ENCODE measurements at regions not wholly inside any gene's neighbourhood (a gene's known extent, or its start where the extent isn't known, plus 50 kb on each side); places are given as distances from the start of the nearest gene placed in this dataset.

DNA sequence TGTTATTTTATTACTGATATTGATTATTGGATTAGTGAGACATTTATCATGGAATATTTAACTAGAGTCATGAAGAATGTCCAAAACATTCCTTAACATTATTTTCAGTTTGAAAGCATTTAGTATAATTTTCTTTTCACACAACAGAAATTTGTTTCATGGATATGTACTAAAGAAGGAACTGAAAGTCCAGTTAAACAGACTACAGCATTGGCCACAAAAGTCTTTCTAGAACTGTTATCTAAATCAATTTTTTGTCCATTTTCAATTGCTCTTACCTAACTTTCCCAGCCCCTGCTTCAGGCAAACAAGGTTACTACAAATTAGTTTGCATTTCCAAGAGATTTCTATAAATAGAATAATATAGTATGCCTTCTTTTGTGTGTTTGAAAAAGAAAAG is 1018.0 kb upstream of the PCDH20 start (continued):
- TF ChIP-seq, protein P1, sequence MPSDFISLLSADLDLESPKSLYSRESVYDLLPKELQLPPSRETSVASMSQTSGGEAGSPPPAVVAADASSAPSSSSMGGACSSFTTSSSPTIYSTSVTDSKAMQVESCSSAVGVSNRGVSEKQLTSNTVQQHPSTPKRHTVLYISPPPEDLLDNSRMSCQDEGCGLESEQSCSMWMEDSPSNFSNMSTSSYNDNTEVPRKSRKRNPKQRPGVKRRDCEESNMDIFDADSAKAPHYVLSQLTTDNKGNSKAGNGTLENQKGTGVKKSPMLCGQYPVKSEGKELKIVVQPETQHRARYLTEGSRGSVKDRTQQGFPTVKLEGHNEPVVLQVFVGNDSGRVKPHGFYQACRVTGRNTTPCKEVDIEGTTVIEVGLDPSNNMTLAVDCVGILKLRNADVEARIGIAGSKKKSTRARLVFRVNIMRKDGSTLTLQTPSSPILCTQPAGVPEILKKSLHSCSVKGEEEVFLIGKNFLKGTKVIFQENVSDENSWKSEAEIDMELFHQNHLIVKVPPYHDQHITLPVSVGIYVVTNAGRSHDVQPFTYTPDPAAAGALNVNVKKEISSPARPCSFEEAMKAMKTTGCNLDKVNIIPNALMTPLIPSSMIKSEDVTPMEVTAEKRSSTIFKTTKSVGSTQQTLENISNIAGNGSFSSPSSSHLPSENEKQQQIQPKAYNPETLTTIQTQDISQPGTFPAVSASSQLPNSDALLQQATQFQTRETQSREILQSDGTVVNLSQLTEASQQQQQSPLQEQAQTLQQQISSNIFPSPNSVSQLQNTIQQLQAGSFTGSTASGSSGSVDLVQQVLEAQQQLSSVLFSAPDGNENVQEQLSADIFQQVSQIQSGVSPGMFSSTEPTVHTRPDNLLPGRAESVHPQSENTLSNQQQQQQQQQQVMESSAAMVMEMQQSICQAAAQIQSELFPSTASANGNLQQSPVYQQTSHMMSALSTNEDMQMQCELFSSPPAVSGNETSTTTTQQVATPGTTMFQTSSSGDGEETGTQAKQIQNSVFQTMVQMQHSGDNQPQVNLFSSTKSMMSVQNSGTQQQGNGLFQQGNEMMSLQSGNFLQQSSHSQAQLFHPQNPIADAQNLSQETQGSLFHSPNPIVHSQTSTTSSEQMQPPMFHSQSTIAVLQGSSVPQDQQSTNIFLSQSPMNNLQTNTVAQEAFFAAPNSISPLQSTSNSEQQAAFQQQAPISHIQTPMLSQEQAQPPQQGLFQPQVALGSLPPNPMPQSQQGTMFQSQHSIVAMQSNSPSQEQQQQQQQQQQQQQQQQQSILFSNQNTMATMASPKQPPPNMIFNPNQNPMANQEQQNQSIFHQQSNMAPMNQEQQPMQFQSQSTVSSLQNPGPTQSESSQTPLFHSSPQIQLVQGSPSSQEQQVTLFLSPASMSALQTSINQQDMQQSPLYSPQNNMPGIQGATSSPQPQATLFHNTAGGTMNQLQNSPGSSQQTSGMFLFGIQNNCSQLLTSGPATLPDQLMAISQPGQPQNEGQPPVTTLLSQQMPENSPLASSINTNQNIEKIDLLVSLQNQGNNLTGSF (CRISPR knock-in tag; IDR thresholded peaks at IDR 0.05), result no peak
- TF ChIP-seq TCF7 (IDR thresholded peaks at IDR 0.05; ENCODE audit: low read depth), result no peak
- no peak for TF ChIP-seq ZNF543 (CRISPR knock-in tag; IDR thresholded peaks at IDR 0.05)

DNA sequence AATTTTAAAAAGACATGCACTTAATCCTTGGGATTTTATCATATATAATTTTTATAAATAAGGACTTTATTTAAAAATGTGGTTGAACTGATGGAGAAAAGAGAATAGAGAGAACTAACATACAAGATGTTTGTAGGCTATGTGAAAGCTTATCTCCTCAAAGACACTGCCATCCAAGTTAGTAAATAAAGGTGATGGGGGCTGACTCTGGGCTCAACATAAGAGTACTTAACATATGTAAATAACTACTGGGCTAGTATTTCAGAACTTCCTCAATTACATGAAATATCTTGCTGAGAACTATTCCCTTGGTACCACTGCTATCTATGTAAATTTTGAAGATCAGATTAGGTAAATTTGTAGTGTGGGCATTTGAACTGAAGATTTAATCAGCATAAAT is 1017.3 kb upstream of the PCDH20 start:
- Histone ChIP-seq H3K4me3 (replicated peaks in 1 of 3; ENCODE audit: insufficient read depth in 1 of 3, low read depth in 2 of 3, low read length in 3 of 3) (no peak overlapping the region), H3K36me3 (replicated peaks in 1 of 2; ENCODE audit: control insufficient read depth in 1 of 2, insufficient read depth in 2 of 2, low read length in 2 of 2) (no peaks in the 10 kb centered on the region)
- intact Hi-C loops (cut with micrococcal nuclease; ENCODE audit: unreplicated experiment), result no loop called here
- no peak for TF ChIP-seq MATR3 (CRISPR knock-in tag; IDR thresholded peaks at IDR 0.05)
- no peak for TF ChIP-seq FOXP1 (IDR thresholded peaks at IDR 0.05)
- no peak for TF ChIP-seq FOXP1 (CRISPR knock-in tag; IDR thresholded peaks at IDR 0.05)
- no peak for TF ChIP-seq KLF9 (CRISPR knock-in tag; IDR thresholded peaks at IDR 0.05; ENCODE audit: low read depth)
- TF ChIP-seq ZNF10 (CRISPR knock-in tag; IDR thresholded peaks at IDR 0.05; ENCODE audit: borderline replicate concordance, low read depth), result no peak
- TF ChIP-seq, protein P2, sequence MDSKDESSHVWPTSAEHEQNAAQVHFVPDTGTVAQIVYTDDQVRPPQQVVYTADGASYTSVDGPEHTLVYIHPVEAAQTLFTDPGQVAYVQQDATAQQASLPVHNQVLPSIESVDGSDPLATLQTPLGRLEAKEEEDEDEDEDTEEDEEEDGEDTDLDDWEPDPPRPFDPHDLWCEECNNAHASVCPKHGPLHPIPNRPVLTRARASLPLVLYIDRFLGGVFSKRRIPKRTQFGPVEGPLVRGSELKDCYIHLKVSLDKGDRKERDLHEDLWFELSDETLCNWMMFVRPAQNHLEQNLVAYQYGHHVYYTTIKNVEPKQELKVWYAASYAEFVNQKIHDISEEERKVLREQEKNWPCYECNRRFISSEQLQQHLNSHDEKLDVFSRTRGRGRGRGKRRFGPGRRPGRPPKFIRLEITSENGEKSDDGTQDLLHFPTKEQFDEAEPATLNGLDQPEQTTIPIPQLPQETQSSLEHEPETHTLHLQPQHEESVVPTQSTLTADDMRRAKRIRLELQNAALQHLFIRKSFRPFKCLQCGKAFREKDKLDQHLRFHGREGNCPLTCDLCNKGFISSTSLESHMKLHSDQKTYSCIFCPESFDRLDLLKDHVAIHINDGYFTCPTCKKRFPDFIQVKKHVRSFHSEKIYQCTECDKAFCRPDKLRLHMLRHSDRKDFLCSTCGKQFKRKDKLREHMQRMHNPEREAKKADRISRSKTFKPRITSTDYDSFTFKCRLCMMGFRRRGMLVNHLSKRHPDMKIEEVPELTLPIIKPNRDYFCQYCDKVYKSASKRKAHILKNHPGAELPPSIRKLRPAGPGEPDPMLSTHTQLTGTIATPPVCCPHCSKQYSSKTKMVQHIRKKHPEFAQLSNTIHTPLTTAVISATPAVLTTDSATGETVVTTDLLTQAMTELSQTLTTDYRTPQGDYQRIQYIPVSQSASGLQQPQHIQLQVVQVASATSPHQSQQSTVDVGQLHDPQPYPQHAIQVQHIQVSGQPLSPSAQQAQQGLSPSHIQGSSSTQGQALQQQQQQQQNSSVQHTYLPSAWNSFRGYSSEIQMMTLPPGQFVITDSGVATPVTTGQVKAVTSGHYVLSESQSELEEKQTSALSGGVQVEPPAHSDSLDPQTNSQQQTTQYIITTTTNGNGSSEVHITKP (CRISPR knock-in tag; IDR thresholded peaks at IDR 0.05; ENCODE audit: low read depth), result no peak
- TF ChIP-seq ZNF781 (CRISPR knock-in tag; IDR thresholded peaks at IDR 0.05; ENCODE audit: borderline replicate concordance, not compliant biosample characterization), result no peak
- TF ChIP-seq TFAP4 (IDR thresholded peaks at IDR 0.05; ENCODE audit: borderline replicate concordance, low read depth), result no peak

More for the DNA sequence above, 1017.3 kb upstream of the PCDH20 start:
- Histone ChIP-seq H3K9me3 (ENCODE audit: low read length) (no peaks in the 10 kb centered on the region), H3K79me2 (ENCODE audit: insufficient read depth, low read length) (no peaks in the 10 kb centered on the region), H3K4me2 (ENCODE audit: low read depth, low read length) (no peak overlapping the region), H4K20me1 (ENCODE audit: insufficient read depth, low read length) (no peaks in the 10 kb centered on the region), H3K27me3 (ENCODE audit: control insufficient read depth in 1 of 2, insufficient read depth in 2 of 2, low read length in 2 of 2) (no peaks in the 10 kb centered on the region), H3K27ac (ENCODE audit: extremely low read length, insufficient read depth, low read length) (no peak overlapping the region), H3K9ac (ENCODE audit: insufficient read depth, low read depth, low read length) (no peak overlapping the region), H2AFZ (ENCODE audit: low read length) (no peak overlapping the region), H3K4me1 (ENCODE audit: insufficient read depth, low read length) (no peaks in the 10 kb centered on the region)
- ChIA-PET CTCF (ENCODE audit: low intra/inter-chr PET ratio, low total read pairs) (no interaction called here), POLR2A (no interaction called here)
- BruUV-seq (replicated peaks), result no TSS peak
- DNase-seq (ENCODE audit: low spot score), result no peak
- no peak for ATAC-seq
- in situ Hi-C loops (cut with HindIII; ENCODE audit: extremely low pct_ligation_motif_present, low pct_unique_long_range_greater_than_20kb), result no loop called here
- FAIRE-seq, result no peak
